VCaP (cell line): ENCODE measurements at regions not wholly inside any gene's neighbourhood (a gene's known extent, or its start where the extent isn't known, plus 50 kb on each side); places are given as distances from the start of the nearest gene placed in this dataset.

ENCODE experiments used
- H3K27ac ChIP-seq: fragments of 450-650 bp; 2 replicates; pipeline ENCODE4 v1.5.1; 2017
- TF ChIP-seq, protein P1 (sequence below): fragments of 450-650 bp; conservative IDR thresholded peaks from 2 replicates; pipeline ENCODE4 v1.5.1; 2017; ENCODE audit warnings: mild to moderate bottlenecking, moderate library complexity

DNA sequence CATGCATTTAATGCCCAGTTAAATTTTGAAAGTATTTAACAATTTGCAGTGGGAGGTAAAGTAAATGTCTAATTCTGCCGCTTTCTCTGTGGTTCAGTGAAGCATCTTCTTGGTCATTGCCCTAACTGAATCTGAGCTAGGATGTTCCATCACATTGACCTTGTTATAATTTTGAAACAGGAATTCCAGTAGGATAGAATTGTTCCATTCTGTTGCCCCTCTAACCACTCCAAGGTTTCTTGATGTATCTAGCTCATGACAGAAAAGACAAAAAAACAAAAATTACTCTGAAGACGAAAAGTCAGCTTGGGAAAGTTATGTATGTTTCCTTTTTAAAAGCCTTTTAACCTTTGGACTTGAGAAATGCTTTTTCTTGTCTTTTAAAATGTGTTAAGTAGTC lies 297.0 kb upstream of the FAT1 start:
- TF ChIP-seq, protein P1, sequence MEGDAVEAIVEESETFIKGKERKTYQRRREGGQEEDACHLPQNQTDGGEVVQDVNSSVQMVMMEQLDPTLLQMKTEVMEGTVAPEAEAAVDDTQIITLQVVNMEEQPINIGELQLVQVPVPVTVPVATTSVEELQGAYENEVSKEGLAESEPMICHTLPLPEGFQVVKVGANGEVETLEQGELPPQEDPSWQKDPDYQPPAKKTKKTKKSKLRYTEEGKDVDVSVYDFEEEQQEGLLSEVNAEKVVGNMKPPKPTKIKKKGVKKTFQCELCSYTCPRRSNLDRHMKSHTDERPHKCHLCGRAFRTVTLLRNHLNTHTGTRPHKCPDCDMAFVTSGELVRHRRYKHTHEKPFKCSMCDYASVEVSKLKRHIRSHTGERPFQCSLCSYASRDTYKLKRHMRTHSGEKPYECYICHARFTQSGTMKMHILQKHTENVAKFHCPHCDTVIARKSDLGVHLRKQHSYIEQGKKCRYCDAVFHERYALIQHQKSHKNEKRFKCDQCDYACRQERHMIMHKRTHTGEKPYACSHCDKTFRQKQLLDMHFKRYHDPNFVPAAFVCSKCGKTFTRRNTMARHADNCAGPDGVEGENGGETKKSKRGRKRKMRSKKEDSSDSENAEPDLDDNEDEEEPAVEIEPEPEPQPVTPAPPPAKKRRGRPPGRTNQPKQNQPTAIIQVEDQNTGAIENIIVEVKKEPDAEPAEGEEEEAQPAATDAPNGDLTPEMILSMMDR = no peak
- H3K27ac ChIP-seq = no peak overlapping the region

DNA sequence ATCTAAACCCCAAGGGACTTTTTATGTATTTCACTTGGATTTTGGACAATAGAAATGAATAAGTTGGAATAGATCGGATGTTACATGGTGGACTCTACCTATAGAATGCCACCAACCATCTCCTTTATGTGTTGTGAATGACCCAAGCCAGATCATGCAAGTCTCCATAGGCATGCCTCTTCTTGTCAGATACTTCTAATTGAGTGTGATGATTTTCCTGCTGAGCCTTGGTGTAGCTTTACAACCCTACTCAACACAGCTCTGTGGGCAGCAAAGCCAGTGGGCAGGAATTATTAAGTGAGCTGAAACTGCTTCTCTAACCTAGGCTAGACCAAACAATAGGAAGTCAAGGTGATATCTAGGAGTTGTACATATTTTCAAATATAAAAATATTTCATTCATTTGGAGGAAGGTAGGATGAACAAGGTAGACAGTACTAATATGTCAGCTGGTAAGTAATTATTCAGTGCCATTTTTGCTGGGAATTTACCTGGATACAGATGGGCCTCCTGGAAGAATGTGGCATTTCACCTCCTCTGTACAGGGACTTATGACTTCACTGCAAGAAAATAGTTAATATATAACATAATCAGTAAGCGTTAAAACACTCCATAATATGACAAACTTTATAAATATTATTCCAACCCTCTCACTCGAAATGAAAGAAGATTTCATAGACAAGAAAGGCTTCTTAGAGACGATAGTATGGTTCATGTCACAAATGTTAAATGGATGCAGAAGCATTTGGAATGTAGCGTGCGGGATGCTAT lies 298.0 kb upstream of the FAT1 start:
- H3K27ac ChIP-seq = no peak overlapping the region
- TF ChIP-seq, protein P1 = no peak

DNA sequence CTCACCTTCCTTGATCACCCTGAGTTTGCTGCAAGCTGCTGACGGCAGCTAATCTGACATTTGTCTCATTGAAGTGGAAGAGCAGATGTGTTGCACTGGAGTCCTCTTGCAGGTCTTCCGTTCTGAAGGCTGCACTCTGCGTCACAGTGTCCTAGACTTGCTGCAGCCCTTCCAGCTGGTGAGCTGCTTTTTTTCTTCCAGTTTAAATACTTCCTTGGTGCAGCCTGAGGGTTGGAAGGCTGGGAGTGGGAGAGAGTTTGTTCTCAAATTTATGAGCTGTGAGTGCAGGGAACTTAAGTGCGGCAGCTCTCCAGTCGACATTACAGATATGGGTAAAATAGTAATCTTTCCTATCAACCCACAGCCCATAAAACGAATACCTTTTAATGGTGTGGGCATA lies 303.6 kb upstream of the FAT1 start:
- H3K27ac ChIP-seq = peak overlapping the region; percentile 41
- TF ChIP-seq, protein P1 = no peak

DNA sequence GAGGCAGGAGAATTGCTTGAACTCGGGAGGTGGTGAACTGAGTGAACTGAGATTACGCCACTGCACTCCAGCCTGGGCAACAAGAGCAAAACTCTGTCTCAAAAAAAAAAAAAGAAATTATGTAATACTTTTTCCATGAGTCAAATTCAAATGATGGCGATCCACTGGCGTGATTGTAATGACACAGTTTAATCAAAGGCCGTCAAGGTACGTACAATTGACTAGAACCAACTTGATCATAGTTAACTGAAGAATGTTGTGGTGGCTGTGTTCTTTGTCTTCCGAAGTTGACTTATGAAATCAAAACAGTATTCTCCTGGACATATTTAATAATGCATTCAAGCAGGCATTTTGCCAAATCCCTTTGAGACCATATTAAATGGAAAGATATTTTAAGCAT lies 318.6 kb upstream of the FAT1 start:
- TF ChIP-seq, protein P1 = no peak

GRCh38 chr4:187046471-187046870 lies 322.8 kb upstream of the FAT1 start:
- no peak overlapping the region for H3K27ac ChIP-seq
- TF ChIP-seq, protein P1 = no peak

More for the DNA sequence above, 318.6 kb upstream of the FAT1 start:
- H3K27ac ChIP-seq = no peak overlapping the region

DNA sequence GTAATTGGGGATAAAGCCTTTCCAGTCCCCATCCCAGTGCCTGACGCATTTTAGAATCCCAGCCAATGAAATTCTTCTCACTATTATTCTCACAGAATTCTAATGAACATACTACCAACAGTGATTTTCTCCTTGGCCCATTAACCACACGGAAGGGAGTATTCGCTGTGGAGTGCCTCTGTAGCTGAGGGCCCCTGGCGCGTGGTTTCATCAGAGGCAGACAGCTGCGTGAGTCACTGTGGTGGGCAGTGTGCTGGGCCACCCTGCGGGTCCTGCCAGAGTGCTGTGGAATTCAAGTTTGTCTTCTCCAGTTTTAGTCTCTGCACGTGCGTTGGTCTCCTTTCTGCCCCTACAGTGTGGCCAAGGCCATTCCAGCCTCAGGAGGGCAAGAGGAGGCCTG lies 335.4 kb upstream of the FAT1 start:
- TF ChIP-seq, protein P1 = no peak
- H3K27ac ChIP-seq = no peak overlapping the region

DNA sequence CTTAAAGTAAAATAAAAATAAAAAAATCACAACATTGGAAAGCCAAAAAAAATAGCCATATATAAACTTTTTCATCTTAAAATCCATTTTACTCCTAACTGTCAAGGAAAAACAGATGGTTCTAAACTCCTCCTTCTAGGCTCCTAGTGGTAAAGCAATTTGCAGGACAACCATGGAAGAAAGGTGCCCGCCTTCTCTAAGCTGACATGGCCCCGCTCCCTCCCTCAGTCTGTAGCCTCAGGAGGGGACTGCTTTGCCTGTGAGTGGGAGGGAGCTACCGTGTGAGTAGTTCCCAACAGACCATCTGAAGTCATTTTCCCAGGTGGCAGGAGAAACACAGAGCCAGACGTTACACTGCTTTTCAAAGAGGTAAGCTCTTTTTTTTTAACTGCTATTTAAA lies 336.2 kb upstream of the FAT1 start:
- TF ChIP-seq, protein P1 = no peak
- no peak overlapping the region for H3K27ac ChIP-seq
